ENCODE measurements at regions not wholly inside any gene's neighbourhood (a gene's known extent, or its start where the extent isn't known, plus 50 kb on each side); places are given as distances from the start of the nearest gene placed in this dataset.

DNA sequence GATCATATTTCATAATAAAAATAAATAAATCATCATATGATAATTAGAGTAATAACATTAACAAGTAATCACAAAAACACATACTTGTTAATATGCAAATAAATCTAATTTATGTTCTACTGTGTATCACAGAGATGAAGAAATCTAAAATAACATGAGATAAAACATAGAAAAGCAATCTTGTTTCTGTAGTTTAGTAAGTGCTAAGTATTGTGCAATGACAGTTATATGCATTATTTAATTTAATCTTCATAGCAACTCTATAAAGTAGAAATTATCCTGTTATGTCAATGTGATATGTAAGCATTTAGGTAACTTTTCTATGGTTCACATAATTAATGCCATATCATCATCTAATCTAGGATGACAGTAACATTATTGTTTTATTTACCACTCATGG lies 108.2 kb upstream of the KCNMB2 start:
- H3K36me3 ChIP-seq: no peaks in the 10 kb centered on the region
- H3K4me3 ChIP-seq: no peak overlapping the region
- H3K4me1 ChIP-seq: no peaks in the 10 kb centered on the region
- intact Hi-C loops (cut with DNase I): no loop called here
- H3K27me3 ChIP-seq: no peaks in the 10 kb centered on the region
- H3K27ac ChIP-seq: no peak overlapping the region
- TF ChIP-seq, protein P1, sequence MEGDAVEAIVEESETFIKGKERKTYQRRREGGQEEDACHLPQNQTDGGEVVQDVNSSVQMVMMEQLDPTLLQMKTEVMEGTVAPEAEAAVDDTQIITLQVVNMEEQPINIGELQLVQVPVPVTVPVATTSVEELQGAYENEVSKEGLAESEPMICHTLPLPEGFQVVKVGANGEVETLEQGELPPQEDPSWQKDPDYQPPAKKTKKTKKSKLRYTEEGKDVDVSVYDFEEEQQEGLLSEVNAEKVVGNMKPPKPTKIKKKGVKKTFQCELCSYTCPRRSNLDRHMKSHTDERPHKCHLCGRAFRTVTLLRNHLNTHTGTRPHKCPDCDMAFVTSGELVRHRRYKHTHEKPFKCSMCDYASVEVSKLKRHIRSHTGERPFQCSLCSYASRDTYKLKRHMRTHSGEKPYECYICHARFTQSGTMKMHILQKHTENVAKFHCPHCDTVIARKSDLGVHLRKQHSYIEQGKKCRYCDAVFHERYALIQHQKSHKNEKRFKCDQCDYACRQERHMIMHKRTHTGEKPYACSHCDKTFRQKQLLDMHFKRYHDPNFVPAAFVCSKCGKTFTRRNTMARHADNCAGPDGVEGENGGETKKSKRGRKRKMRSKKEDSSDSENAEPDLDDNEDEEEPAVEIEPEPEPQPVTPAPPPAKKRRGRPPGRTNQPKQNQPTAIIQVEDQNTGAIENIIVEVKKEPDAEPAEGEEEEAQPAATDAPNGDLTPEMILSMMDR (IDR thresholded peaks at IDR 0.05): no peak
- DNase-seq (ENCODE audit: low spot score in 2 of 2): no peak
- H3K9me3 ChIP-seq: no peaks in the 10 kb centered on the region

DNA sequence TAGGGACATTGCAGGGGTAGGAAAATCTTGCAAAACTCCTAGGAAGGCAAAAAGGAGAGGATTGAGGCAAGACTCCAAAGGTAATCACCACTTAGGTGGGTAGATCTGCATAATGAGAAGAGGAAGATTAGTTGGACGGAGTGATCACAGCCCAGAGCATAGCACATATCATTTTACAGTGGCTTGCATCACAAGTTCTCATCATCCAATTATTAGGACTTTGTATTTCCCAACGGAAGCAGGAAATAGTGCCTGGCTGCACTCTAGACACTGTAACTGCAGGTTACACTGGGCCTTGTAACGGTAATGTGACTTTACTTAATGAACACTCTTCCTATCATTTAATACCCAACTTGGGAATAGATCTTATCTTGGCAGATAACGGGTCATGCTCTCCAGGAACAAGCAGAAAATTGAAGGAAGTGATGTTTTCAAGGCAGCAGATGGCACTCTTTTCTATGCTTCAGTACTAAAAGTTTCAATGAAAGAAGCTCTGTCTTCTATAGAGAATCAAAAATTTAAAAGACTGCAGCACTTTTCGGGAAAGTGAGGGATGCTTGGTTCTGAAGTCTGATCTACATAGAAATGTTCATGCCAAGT lies 101.9 kb upstream of the KCNMB2 start:
- Histone ChIP-seq H3K4me3 (no peak overlapping the region), H3K27ac (no peak overlapping the region), H3K9me3 (no peaks in the 10 kb centered on the region), H3K27me3 (no peaks in the 10 kb centered on the region), H3K36me3 (no peaks in the 10 kb centered on the region), H3K4me1 (no peaks in the 10 kb centered on the region)
- intact Hi-C loops (cut with DNase I): no loop called here
- TF ChIP-seq, protein P1 (IDR thresholded peaks at IDR 0.05): no peak
- DNase-seq (ENCODE audit: low spot score in 2 of 2): no peak

DNA sequence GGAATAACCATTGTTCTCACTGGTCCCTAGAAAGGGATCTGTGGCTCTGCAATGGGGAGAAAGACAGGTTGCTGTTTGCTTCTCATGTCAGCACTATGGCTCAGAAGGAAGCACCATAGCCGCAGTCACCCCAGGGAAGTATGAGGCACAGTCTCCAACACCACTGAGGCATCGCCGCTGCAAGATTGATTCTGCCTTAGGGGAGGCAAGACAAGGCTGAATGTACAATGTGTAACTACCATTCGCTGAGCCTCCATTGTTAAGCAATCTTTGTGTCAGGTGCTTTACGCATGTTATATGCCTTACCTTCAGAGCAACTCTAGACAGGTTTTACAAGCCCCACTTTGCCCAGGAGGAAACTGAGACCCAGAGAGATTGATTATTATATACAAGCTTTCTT lies 100.7 kb upstream of the KCNMB2 start:
- no peaks in the 10 kb centered on the region for H3K36me3 ChIP-seq
- intact Hi-C loops (cut with DNase I): no loop called here
- DNase-seq (ENCODE audit: low spot score in 2 of 2): no peak
- no peak overlapping the region for H3K4me3 ChIP-seq
- H3K27ac ChIP-seq: no peak overlapping the region
- TF ChIP-seq, protein P1 (IDR thresholded peaks at IDR 0.05): no peak
- no peaks in the 10 kb centered on the region for H3K27me3 ChIP-seq
- no peaks in the 10 kb centered on the region for H3K9me3 ChIP-seq
- no peaks in the 10 kb centered on the region for H3K4me1 ChIP-seq

DNA sequence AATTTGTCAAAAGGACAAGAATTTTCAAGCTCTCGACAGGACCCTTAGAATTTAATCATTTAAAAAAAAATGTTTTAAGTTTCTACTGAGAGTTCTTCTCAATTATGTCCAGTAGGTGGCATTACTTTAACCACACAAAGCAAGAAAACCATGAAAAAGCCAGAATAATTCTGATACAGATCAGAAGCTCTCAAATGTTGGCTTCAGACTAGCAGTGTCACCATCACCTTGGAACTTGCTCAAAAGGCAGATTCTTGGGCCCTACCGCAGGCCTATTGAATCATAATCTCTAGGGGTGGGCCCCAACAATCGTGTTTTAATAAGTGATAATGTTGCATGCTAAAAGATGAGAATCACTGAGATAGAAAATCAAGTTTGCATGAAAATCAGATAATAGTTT lies 99.5 kb upstream of the KCNMB2 start:
- H3K4me1 ChIP-seq: no peaks in the 10 kb centered on the region
- no peak overlapping the region for H3K4me3 ChIP-seq
- H3K27me3 ChIP-seq: no peaks in the 10 kb centered on the region
- H3K36me3 ChIP-seq: no peaks in the 10 kb centered on the region
- H3K9me3 ChIP-seq: no peaks in the 10 kb centered on the region
- TF ChIP-seq, protein P1 (IDR thresholded peaks at IDR 0.05): peak; percentile 22 to 59 (median 45)
- intact Hi-C loops (cut with DNase I): loop anchor here (2.0 kb wide), 1 partner anchor 530 kb away; no protein-coding TSS in a partner anchor
- no peak for DNase-seq (ENCODE audit: low spot score in 2 of 2)
- H3K27ac ChIP-seq: no peak overlapping the region

DNA sequence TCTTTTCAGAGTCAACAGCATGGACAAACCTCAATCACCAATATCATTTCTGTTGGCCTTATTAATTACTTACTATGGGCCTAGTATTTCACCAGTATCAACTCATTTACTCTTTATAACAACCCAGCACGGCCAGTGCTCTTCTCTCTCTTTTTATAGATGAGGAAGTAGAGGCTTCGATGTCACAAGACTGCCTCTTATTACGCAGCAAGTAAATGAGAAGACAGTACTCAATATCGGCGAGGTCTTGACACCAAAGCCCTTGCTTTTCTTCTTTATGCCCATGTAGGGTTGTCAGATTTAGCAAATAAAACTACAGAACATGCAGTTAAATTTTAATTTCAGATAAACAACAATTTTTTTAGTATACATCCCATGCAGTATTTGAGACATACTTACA lies 99.0 kb upstream of the KCNMB2 start:
- intact Hi-C loops (cut with DNase I): loop anchor here (2.0 kb wide), 1 partner anchor 530 kb away; no protein-coding TSS in a partner anchor
- Histone ChIP-seq H3K27me3 (no peaks in the 10 kb centered on the region), H3K4me1 (no peaks in the 10 kb centered on the region), H3K4me3 (no peak overlapping the region), H3K9me3 (no peaks in the 10 kb centered on the region), H3K27ac (no peak overlapping the region), H3K36me3 (no peaks in the 10 kb centered on the region)
- DNase-seq (ENCODE audit: low spot score in 2 of 2): no peak
- TF ChIP-seq, protein P1 (IDR thresholded peaks at IDR 0.05): no peak

DNA sequence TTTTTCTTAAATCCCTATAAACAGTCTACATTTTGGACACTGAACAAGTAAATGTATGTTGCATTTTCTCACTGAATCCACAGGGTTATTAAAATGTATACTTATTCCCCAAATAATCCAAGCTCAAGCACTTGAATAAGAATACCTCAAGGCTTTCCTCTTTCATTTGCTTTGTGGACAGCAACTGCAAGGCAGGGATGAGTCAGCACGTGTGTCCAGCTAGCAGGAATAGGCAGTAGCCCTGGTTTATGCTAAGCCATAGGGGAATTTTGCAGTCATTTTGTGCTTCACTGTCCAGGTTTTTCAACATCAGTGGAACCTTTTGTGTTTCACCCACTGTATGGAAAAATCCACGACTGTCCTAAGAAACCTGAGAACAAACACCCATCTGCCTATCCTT lies 96.7 kb upstream of the KCNMB2 start:
- TF ChIP-seq, protein P1 (IDR thresholded peaks at IDR 0.05): no peak
- no peak overlapping the region for H3K4me3 ChIP-seq
- intact Hi-C loops (cut with DNase I): no loop called here

More for the DNA sequence above, 96.7 kb upstream of the KCNMB2 start:
- no peaks in the 10 kb centered on the region for H3K4me1 ChIP-seq
- no peaks in the 10 kb centered on the region for H3K27me3 ChIP-seq
- H3K36me3 ChIP-seq: no peaks in the 10 kb centered on the region
- DNase-seq (ENCODE audit: low spot score in 2 of 2): no peak
- H3K9me3 ChIP-seq: no peaks in the 10 kb centered on the region
- H3K27ac ChIP-seq: no peak overlapping the region

All from ascending aorta (tissue), 2 donors.